Central memory CD8-positive, alpha-beta T cell (primary cell): ENCODE measurements at regions not wholly inside any gene's neighbourhood (a gene's known extent, or its start where the extent isn't known, plus 50 kb on each side); places are given as distances from the start of the nearest gene placed in this dataset.

Source experiments
- ATAC-seq: fragments of 150-1000 bp; cut with Tn5 transposase; replicated peaks from 2 replicates; pipeline ENCODE4 v1.10.0; 2022; ENCODE audit warnings: mild to moderate bottlenecking, moderate FRiP score, moderate number of reproducible peaks; ENCODE audit not compliant: poor library complexity, severe bottlenecking; ENCODE audit errors: extremely low read depth
- DNase-seq, 2 donors: peaks; one replicate each; pipeline ENCODE4 v3.0.0; 2021; ENCODE audit warnings: low spot score in 2 of 2
- H3K27ac Mint-ChIP-seq: one replicate; pipeline ENCODE4 v1.8.0; 2022; ENCODE audit warnings: low read depth, mild to moderate bottlenecking, moderate library complexity, mixed read lengths
- H3K27me3 Mint-ChIP-seq: one replicate; pipeline ENCODE4 v1.8.0; 2022; ENCODE audit warnings: mixed read lengths
- H3K36me3 Mint-ChIP-seq: one replicate; pipeline ENCODE4 v1.8.0; 2022; ENCODE audit warnings: mild to moderate bottlenecking, moderate library complexity, mixed read lengths; ENCODE audit not compliant: insufficient read depth
- H3K4me1 Mint-ChIP-seq: one replicate; pipeline ENCODE4 v1.8.0; 2022; ENCODE audit warnings: mixed read lengths
- H3K4me3 Mint-ChIP-seq: one replicate; pipeline ENCODE4 v1.8.0; 2022; ENCODE audit warnings: mild to moderate bottlenecking, moderate library complexity, mixed read lengths
- H3K9me3 Mint-ChIP-seq: one replicate; pipeline ENCODE4 v1.8.0; 2022; ENCODE audit warnings: mixed read lengths

DNA sequence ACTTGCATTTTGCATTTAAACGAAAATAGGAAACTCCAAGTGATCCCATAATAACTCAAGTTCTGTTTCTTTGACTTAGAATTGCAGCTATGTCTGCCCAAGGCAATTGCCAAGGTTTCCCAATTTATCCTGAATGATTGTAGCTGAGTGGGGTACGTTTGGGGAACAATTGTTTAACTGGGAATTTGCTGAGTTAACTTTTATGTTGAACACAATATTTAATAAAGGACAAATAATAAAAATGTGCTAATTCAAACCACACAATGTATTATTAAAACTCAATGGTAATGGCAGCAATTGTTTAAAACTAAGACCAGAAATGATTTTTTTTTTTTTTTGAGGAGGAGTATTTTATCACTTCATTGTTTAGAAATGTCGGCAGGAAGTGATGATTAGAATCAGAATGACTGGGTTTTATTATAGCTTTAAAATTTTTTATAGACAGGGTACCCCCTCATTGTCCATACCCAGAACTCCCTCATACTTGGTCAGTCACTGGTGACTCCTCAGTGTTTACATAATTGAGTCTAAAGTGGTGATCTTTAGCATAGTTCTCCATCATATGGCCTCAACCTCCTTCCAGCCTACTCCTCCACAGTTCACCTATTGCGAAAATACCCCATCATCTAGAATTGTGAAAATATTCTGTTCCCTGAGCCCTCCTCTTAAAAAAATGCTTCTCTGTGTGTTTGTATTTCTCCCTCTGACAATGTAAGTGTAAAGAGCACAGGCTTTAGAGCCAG is 389.2 kb upstream of the CITED2 start:
- ATAC-seq (no peak), DNase-seq (no peak)
- no peak overlapping the region for H3K27ac Mint-ChIP-seq
- no peaks in the 10 kb centered on the region for H3K9me3 Mint-ChIP-seq
- H3K4me3 Mint-ChIP-seq, result no peak overlapping the region
- H3K36me3 Mint-ChIP-seq, result no peaks in the 10 kb centered on the region
- H3K4me1 Mint-ChIP-seq, result peaks cover 15% of the 10 kb centered on the region
- H3K27me3 Mint-ChIP-seq, result no peaks in the 10 kb centered on the region

GRCh38 chr6:139762587-139763031 is 388.2 kb upstream of the CITED2 start:
- H3K4me1 Mint-ChIP-seq, result peaks cover 15% of the 10 kb centered on the region
- no peak for DNase-seq
- no peaks in the 10 kb centered on the region for H3K36me3 Mint-ChIP-seq
- no peaks in the 10 kb centered on the region for H3K27me3 Mint-ChIP-seq
- no peak for ATAC-seq
- no peak overlapping the region for H3K27ac Mint-ChIP-seq
- H3K4me3 Mint-ChIP-seq, result no peak overlapping the region
- no peaks in the 10 kb centered on the region for H3K9me3 Mint-ChIP-seq

DNA sequence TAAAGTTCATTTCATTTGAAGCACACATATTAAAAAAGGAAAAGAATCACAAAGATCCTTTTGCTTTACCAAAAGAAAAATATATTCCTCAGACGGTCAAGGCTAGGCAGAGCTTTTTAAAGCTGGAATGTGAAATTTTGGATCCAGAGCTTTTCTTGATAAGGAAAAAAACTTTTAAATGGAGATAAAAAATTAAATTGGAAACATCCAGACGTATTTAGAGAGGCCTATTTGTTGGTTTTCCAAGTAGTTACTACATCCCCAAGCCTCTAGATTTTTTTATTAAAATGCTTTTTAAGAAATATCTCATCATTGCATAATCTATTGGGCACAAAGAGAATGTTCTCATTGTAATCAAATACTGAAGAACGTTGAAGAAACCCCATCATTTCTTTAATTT is 385.7 kb upstream of the CITED2 start:
- no peak overlapping the region for H3K4me3 Mint-ChIP-seq
- H3K27me3 Mint-ChIP-seq, result no peaks in the 10 kb centered on the region
- DNase-seq (no peak), ATAC-seq (no peak)
- H3K4me1 Mint-ChIP-seq, result peaks cover 14% of the 10 kb centered on the region
- H3K36me3 Mint-ChIP-seq, result no peaks in the 10 kb centered on the region
- H3K9me3 Mint-ChIP-seq, result no peaks in the 10 kb centered on the region
- no peak overlapping the region for H3K27ac Mint-ChIP-seq

DNA sequence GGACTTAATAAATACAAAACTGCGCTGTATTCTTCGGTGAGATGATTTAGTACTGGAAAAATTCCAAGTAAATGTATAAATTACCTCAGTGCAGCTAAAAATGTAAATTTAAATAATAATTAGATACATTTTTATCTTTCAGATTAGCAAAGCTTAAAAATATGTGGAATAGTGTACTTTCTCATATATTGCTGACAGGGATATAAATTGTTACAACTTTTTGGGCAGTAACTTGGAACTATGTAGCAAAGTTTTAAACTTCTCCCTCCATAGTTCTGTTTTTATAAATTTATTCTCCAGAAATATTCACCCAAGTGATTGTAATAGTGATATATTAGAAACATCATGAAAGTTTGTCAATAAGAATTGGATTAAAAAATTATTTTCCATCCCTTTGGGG is 384.6 kb upstream of the CITED2 start:
- DNase-seq (no peak), ATAC-seq (no peak)
- H3K36me3 Mint-ChIP-seq, result no peaks in the 10 kb centered on the region
- no peaks in the 10 kb centered on the region for H3K9me3 Mint-ChIP-seq
- H3K27ac Mint-ChIP-seq, result no peak overlapping the region
- no peaks in the 10 kb centered on the region for H3K27me3 Mint-ChIP-seq
- H3K4me3 Mint-ChIP-seq, result no peak overlapping the region
- H3K4me1 Mint-ChIP-seq, result peaks cover 4% of the 10 kb centered on the region

GRCh38 chr6:139758209-139758611 is 383.8 kb upstream of the CITED2 start:
- ATAC-seq, result no peak
- Mint-ChIP-seq H3K4me3 (no peak overlapping the region), H3K9me3 (no peaks in the 10 kb centered on the region), H3K4me1 (no peaks in the 10 kb centered on the region), H3K27me3 (no peaks in the 10 kb centered on the region), H3K36me3 (no peaks in the 10 kb centered on the region), H3K27ac (no peak overlapping the region)
- DNase-seq, result no peak

- Mint-ChIP-seq H3K27ac (no peak overlapping the region), H3K4me1 (no peaks in the 10 kb centered on the region)
Measured at GRCh38 chr6:139757784-139758183, 383.3 kb upstream of the CITED2 start.

DNA sequence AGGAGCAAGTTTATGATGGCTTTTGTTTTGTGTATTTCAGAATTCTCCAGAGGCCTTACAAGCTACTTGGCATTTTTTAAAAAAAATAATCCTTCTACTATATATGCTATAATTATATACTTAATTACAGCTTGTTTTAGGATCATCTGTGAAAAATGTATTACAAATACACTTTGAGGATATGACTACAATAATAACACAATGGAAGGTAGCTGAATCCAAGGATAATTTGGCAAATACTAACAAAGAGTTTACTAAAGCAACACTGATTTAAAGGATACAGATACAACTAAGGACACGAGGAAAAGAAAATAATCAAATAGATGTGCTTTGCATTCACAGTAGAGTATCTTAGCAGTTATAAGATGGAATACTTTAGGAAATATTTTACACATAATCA is 381.9 kb upstream of the CITED2 start:
- Mint-ChIP-seq H3K36me3 (no peaks in the 10 kb centered on the region), H3K27ac (no peak overlapping the region), H3K9me3 (no peaks in the 10 kb centered on the region), H3K4me1 (no peaks in the 10 kb centered on the region), H3K27me3 (no peaks in the 10 kb centered on the region), H3K4me3 (no peak overlapping the region)
- ATAC-seq (no peak), DNase-seq (no peak)

More at GRCh38 chr6:139757784-139758183, 383.3 kb upstream of the CITED2 start:
- H3K27me3 Mint-ChIP-seq, result no peaks in the 10 kb centered on the region
- H3K9me3 Mint-ChIP-seq, result no peaks in the 10 kb centered on the region
- no peak for DNase-seq
- ATAC-seq, result no peak
- no peaks in the 10 kb centered on the region for H3K36me3 Mint-ChIP-seq
- H3K4me3 Mint-ChIP-seq, result no peak overlapping the region

DNA sequence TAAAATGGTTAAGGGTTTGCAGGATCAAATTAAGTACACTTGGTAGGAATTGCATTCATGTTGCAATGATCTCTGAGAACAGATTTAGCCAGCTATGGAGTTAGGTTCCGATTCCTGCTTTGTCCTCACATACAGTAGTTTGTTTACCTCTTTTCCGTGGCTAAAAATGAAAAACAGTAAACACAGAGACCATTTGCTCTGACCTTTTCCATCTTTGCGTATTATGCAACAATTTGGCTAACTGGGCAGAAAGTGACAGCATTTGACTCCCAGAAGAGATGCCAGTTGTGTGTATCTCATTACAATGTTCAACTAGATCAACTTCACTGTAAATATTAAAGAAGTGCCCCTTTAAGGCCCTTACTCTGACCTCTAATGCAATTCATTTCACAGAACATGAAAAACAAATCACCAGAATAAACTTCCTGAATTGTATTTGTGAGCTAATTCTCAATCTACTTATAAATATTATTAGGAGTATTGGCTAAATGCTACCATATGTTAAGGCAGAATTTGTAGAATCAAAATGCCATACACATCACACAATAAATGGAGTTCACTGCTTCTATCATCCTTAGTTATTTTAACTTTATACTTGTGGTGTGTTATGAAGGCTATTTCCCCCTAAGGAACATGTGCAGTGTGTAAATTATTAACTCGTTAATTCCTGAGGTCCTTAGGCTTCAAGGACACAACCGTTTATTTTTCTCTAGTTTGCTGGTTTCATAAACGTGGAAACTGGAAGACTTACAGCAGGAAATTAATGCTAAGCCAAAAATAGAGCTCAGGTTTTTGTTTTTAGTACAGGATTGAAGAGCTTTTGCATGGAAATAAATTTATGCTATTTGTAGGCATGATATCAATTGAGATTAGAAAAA is 380.7 kb upstream of the CITED2 start:
- H3K27me3 Mint-ChIP-seq, result no peaks in the 10 kb centered on the region
- no peak overlapping the region for H3K27ac Mint-ChIP-seq
- DNase-seq, result no peak
- no peak overlapping the region for H3K4me3 Mint-ChIP-seq
- H3K4me1 Mint-ChIP-seq, result no peaks in the 10 kb centered on the region
- H3K9me3 Mint-ChIP-seq, result no peaks in the 10 kb centered on the region
- ATAC-seq, result no peak
- no peaks in the 10 kb centered on the region for H3K36me3 Mint-ChIP-seq

DNA sequence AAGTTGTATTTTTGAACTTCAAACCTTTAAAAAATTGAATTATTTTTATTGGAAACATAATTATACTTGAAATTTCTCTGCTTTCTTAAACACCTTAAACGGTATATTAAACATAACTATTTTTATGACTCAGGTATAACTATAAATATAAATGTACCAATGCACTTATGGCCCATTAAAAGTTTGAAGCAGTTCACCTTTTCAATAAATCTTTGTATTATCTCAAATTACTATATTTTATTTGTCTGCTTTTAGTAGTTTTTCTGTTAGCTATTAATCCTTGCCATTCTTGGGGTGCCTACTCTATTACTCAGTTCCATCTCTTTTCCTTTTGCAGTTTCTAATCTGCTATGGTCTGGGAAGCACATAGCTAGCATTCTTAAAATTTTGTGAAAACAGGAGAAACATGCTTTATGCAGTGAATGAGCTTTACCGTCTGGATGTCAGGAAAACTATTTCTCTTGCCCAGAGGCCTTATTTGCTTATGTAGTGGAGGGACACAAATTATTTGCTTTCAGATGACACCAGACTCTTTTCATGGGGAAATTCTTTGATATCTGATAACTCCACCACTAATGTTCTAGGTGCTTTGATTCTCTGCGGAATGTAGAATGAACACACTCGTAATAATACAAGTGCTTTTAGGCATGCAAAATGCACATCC is 378.9 kb upstream of the CITED2 start:
- no peak for ATAC-seq
- Mint-ChIP-seq H3K27ac (no peak overlapping the region), H3K4me3 (no peak overlapping the region), H3K9me3 (no peaks in the 10 kb centered on the region), H3K27me3 (no peaks in the 10 kb centered on the region), H3K36me3 (no peaks in the 10 kb centered on the region), H3K4me1 (no peaks in the 10 kb centered on the region)
- DNase-seq, result no peak

- no peaks in the 10 kb centered on the region for H3K36me3 Mint-ChIP-seq
- no peaks in the 10 kb centered on the region for H3K9me3 Mint-ChIP-seq
- ATAC-seq (no peak), DNase-seq (no peak)
- H3K27me3 Mint-ChIP-seq, result no peaks in the 10 kb centered on the region
- no peak overlapping the region for H3K27ac Mint-ChIP-seq
- H3K4me3 Mint-ChIP-seq, result no peak overlapping the region
- no peaks in the 10 kb centered on the region for H3K4me1 Mint-ChIP-seq
Measured at GRCh38 chr6:139752086-139752485, 377.6 kb upstream of the CITED2 start.

DNA sequence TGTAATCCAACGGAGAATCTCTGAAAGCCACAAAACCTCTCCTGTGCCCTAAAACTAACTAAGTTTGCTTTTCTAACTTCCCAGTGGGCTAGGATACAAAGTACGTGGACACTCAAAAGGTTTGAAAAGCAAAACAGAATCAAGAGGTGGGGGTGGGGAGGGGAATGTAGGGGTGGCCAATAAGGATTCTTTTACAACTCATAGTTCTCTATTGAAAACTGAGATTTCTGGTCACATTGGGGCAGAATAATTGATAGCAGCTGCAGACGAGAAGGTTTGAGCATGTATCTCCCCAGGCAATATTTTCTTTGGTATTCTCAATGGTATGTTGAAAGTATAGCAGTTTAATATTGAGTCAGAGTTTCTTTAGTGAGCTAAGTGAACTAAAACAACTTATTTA is 376.7 kb upstream of the CITED2 start:
- no peak for ATAC-seq
- no peak overlapping the region for H3K4me3 Mint-ChIP-seq
- H3K4me1 Mint-ChIP-seq, result no peaks in the 10 kb centered on the region
- H3K9me3 Mint-ChIP-seq, result no peaks in the 10 kb centered on the region
- no peaks in the 10 kb centered on the region for H3K36me3 Mint-ChIP-seq
- DNase-seq, result no peak
- no peak overlapping the region for H3K27ac Mint-ChIP-seq
- no peaks in the 10 kb centered on the region for H3K27me3 Mint-ChIP-seq

- H3K27ac Mint-ChIP-seq, result no peak overlapping the region
- no peak for DNase-seq
- no peak for ATAC-seq
- no peaks in the 10 kb centered on the region for H3K27me3 Mint-ChIP-seq
- no peaks in the 10 kb centered on the region for H3K9me3 Mint-ChIP-seq
- no peaks in the 10 kb centered on the region for H3K36me3 Mint-ChIP-seq
- H3K4me1 Mint-ChIP-seq, result no peaks in the 10 kb centered on the region
- no peak overlapping the region for H3K4me3 Mint-ChIP-seq
Measured at GRCh38 chr6:139748353-139749146, 374.1 kb upstream of the CITED2 start.
